ENCODE measurements at regions not wholly inside any gene's neighbourhood (a gene's known extent, or its start where the extent isn't known, plus 50 kb on each side); places are given as distances from the start of the nearest gene placed in this dataset.

DNA sequence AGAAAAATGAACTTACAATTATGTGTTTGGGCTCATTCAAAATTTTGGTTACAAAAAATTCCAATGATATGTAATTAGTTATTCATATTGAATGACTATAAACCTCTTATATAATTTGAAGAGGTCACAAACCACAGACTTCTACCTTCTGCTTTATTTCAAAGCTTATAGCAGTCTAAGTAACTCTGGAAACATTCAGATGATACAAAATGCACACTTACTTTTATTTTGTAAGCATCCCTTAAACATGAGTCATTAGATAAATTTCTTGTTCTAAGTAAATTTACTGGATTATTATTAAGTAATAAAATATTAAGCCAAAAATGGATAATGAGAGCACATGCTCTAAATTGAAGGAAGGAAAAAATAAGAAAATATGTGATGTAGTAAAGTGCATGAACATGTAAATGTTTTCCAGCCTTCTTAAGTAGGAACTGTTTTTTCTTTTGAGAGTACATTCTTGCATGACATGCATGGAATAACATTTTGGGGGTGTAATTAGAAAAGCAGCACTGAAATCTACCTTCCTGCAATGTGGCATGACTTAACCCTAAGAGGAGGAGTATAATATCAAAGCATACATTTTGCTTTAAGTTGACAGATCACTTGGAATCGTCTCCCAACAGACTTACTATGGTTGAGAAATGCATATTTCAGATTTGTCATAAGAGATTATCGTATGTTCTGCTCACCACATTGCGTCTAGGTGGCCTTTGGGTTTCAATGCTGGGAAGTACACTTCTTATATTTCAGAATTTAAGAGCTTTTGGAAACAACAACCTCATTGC lies 372.7 kb upstream of the HSF2 start:
- TF ChIP-seq CTCF (IDR thresholded peaks at IDR 0.05): no peak
- TF ChIP-seq POLR2A (IDR thresholded peaks at IDR 0.05): no peak

Measured in heart left ventricle (tissue), 13 donors.